ENCODE measurements at regions not wholly inside any gene's neighbourhood (a gene's known extent, or its start where the extent isn't known, plus 50 kb on each side); places are given as distances from the start of the nearest gene placed in this dataset.

DNA sequence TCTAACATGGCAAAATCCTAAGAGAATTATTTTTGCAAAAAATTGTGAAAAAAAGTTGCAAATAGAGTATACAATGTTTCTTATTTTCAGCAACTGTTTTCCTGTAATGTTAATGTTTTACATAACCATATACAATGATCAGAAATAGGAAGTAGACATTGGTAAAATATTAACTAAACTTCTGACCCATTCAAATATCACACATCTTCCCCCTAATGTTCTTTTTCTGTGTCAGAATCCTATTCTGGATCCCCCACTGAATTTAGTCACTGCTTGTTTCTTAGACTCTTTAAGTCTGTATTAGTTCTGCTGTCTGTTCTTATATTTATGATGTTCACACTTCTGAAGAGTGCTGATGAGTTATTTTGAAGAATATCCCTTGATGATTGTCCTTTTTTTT is 62.0 kb downstream of the HFE start:
- no peak for DNase-seq (ENCODE audit: low read depth in 2 of 2)

DNA sequence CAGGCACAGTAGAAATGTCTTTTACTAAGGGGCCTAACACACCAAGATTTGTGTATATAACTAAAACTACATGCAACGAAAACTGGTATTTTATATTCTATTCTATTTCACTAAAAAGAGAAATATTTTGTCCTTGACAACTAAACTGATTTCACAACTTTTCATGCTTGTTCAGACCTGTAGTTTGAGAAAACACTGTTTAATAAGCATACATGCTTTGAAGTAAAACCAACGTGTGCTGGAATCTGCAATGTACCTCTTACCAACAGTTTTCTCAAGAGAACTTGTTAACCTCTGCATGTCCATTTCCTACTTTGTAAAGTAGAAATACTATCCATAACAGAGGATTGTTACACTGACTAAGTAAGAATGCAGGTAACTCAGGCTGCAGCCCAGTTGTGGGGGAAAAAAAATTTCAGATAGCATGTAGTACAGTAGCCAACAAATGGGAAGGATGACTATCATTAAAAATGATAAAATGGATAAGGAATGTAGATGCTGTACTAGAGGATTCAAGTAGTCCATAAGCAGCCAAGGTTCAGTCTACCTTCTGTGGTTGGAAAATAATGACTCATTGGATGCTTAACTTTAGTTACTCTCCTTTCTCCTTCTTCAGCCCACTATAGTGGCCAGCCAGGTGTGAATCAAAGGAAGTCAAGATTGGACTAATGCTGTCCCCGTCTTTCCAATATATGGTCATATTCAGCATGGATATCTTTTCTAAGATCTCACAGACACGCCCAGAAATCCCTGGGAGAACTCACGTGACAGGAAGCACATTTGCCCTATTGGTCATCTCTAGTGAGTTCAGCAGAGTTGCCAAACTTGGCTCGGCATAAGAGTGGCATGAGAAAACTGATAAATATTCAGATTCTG is 65.2 kb downstream of the HFE start:
- DNase-seq (ENCODE audit: low read depth in 2 of 2) = no peak

DNA sequence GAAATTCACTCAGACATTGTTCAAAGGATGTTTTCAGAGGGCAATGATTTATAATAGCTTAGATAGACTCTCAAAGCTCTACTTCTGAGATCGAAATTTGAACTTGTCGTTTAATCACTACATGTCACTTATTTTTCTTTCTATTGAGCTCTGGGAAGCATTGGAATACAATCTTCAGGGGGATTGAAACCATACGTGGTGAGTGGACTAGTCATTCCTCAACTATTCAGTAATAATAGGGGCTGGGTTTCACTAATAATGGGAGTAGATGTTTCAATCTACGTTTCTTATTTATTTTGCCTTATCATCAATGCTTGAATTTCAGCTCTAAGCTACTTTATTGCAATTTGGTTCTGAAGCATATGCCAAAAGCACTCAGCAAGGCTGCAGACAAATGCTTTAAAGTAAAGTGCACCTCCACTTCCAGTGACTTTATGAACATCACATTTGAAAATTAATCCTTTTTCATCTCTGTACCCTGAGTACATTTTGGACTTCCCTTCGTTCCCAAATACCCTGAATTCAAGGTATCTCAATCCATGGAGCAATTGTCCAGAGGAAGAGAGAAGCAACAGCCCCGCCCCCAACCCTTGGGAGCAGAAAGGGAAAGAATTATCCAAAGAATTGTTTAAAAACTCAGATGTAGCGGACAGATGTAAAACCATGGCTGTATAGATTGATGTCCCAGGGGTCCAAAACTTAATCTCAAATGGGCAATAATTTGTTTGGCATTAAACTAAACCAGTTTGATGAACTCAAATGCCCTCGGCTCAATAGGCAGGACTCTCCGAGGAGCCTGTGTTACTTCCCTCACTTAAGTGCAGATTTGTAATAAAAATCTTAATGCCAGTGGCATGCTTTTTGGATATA is 68.1 kb downstream of the HFE start:
- no peak for DNase-seq (ENCODE audit: low read depth in 2 of 2)

DNA sequence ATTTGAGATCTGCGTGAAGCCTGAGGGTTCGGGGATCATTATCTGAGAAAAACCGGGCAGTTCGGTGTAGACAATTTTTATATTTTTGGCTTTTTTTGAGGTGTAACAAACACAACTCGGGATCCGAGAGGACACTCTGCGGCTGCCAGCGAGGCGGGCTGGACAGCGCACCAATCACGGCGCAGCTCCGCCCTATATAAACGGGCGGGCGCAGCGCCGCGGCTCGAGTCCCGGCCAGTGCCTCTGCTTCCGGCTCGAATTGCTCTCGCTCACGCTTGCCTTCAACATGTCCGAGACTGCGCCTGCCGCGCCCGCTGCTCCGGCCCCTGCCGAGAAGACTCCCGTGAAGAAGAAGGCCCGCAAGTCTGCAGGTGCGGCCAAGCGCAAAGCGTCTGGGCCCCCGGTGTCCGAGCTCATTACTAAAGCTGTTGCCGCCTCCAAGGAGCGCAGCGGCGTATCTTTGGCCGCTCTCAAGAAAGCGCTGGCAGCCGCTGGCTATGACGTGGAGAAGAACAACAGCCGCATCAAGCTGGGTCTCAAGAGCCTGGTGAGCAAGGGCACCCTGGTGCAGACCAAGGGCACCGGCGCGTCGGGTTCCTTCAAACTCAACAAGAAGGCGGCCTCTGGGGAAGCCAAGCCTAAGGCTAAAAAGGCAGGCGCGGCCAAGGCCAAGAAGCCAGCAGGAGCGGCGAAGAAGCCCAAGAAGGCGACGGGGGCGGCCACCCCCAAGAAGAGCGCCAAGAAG is 69.0 kb downstream of the HFE start:
- peak; percentile 56 to 76 for DNase-seq (ENCODE audit: low read depth in 2 of 2)

DNA sequence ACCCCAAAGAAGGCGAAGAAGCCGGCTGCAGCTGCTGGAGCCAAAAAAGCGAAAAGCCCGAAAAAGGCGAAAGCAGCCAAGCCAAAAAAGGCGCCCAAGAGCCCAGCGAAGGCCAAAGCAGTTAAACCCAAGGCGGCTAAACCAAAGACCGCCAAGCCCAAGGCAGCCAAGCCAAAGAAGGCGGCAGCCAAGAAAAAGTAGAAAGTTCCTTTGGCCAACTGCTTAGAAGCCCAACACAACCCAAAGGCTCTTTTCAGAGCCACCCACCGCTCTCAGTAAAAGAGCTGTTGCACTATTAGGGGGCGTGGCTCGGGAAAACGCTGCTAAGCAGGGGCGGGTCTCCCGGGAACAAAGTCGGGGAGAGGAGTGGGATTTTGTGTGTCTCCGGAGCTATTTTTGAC is 69.6 kb downstream of the HFE start:
- no peak for DNase-seq (ENCODE audit: low read depth in 2 of 2)

DNA sequence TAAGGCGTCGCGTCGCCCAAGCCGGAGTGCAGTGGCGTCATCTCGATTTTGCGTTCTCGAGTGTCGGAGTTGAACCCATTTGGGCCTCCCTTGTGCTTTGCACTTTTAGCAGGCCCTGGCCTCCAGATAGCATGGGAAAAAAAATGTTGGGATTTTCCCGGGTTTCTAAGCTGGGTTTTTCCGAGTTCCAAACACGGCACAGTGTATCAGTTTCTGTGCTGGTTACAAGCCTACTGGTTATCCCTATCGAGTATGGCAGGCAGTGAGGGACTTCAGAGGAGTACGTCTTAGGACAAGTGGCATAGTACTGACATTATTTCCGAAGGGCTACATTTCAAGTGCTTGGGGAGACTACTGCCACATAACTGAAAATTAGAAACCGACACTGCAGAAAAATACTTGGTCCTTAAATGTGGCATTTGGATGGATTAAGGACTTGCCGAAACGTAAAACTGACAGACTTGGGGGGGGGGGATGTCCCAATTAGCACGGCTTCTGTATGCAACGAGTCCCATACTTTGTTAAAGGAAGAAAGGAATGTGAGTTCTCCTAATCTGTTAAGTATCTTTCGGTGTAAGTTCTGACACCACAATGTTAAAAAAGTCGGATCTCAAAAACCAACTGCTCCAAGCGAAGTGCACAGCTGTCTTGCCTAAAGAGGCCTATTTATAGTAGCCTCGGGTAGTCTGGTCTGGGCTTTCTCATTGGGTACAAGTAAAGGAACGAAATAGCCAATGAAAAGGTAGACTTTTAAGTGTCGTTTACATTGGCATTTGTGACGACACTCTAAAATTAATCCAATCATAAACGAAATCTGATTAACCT is 70.2 kb downstream of the HFE start:
- DNase-seq (ENCODE audit: low read depth in 2 of 2) = peak; percentile 28 to 30

DNA sequence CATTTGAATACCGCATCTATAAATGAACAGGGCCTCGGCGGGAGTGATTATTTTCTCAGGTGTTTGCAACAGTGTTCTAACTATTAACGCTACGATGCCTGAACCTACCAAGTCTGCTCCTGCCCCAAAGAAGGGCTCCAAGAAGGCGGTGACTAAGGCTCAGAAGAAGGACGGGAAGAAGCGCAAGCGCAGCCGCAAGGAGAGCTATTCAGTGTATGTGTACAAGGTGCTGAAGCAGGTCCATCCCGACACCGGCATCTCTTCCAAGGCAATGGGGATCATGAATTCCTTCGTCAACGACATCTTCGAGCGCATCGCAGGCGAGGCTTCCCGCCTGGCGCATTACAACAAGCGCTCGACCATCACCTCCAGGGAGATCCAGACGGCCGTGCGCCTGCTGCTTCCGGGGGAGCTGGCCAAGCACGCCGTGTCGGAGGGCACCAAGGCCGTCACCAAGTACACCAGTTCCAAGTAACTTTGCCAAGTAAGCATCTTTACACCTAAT is 70.9 kb downstream of the HFE start:
- DNase-seq (ENCODE audit: low read depth in 2 of 2) = peak; percentile 63 to 86

DNA sequence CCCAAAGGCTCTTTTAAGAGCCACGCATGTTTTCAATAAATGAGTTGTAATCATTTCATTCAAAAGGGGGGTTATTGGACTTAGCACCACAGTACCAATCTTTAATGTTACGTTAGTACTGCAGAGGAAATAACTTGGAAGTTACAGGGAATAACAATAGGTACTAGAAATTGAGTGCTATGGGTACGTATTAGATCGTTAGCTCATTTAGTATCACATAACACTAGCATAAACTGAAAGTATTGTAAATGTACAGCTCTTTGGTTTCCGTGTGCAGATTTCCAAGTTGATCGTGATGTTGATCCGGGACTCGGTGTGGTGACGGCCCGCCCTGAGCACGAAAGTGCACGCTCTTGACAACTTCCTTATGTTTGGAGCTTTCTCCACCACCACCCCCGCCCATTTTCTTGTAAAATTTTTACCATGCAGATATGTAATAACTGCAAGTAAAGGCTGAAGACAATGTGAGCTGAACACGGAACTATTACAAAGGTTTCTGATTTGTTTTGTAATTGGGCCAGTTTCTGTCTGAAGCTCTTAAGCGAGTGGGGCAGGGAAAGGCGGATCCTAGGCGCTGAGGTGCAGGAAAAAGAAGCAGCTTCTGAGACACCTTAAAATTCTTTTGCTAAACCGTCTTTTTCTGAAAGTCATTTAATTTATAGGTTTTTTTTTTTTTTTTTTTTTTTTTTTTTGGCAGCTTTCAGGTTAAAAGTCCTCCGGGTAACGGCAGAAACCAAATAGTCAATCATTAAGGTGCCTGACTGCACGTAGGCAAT is 71.5 kb downstream of the HFE start:
- DNase-seq (ENCODE audit: low read depth in 2 of 2) = peak in 1 of 2 donors; percentile 33

DNA sequence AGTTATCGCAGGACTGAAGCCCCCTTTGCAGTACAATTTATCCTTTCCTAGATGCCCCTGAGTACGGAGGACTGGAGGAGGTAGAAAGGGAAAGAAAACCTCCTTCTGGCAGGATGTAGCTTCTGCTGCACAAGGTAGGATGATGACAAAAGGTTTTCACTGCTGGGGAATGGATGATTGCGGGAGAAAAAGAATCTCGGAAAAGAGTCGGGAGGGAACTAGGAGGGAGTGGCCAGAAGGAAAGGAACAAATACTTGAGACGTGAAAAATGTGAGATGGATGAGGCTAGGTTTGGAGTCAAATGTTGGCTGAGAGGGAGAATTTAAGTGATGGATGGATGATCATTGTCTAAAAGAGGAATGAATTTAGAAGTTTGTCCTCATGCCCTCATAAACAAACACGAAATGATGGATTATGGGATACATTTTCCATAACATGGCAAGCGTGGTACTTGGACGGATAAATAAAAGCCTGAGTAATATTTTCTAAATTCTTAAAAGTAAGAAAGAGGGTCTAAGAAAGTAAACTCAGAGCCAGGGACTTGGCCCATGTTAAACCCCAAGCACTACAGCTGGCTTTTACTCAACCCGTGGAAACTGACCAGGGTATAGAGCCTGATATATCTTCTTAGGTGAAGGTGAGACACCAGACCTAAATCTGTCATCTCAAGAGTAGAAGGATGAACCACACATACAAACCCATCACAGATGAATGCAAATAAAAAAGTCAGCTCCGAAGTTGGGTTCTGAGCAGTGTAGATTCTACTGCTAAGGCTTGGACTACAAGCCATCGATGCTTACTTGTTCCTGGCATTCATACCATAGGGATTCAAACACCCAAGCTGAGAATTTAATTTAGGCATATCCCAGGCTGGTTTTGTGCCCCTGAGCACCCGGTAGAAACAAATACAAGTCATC is 72.4 kb downstream of the HFE start:
- DNase-seq (ENCODE audit: low read depth in 2 of 2) = no peak

DNA sequence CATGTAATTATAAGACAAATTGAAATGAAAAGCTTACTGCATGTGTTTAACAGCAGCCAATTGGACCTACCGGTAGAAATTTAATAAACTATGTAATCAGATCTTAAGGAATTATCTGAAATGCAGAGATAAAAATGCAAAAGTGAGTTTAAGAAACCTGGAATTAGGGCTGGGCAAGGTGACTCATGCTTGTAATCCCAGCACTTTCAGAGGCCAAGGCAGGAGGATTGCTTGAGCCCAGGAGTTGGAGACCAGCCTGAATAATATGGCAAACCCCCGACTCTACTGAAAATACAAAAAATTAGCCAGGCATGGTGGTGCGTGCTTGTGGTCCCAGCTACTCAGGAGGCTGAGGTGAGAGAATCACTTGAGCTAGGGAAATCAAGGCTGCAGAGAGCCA is 74.1 kb downstream of the HFE start:
- no peak for DNase-seq (ENCODE audit: low read depth in 2 of 2)

DNA sequence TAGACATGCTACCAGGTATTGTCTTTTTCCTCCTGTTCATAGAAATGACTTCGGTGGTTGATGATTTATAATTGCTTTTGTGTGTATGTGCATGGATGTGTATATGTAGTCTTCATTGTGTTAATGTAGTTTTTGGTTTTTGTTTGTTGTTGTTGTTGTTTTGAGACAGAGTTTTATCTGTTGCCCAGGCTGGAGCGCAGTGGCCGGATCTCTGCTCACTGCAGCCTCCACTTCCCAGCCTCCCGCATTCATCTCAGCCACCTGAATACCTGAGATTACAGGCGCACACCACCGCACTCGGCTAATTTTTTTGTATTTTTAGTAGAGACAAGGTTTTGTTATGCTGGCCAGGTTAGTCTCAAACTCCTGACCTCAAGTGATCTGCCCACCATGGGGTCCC is 75.2 kb downstream of the HFE start:
- DNase-seq (ENCODE audit: low read depth in 2 of 2) = no peak

DNA sequence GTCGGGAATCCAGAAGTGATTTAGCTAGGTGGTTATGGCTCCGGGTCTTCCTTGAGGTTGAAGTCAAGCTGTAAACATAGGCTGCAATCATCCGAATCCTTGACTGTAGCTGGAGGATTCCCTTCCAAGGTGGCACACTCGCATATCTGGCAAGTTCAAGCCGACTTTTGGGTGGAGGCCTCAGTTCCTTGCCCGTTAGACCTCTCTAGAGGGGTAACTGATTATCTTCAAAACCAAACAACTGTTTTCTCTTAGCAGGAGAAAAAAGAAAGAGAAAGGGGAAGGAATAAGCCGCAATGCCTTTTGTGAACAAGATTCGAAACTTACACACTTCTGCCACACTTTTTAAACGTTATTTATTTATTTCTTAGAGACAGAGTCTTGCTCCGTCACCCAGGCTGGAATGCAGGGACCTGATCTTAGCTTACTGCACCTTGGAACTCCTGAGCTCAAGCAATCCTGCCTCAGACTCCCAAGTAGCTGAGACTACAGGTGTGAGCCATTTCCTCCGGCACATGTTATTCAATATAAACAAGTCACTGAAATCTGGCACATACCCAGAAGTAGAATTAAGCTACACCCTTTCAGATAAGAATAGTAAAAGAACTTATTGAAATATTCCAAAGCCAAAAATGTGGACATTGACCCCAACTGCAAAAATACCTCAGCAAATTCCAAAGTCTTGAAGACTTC is 76.3 kb downstream of the HFE start:
- no peak for DNase-seq (ENCODE audit: low read depth in 2 of 2)

DNA sequence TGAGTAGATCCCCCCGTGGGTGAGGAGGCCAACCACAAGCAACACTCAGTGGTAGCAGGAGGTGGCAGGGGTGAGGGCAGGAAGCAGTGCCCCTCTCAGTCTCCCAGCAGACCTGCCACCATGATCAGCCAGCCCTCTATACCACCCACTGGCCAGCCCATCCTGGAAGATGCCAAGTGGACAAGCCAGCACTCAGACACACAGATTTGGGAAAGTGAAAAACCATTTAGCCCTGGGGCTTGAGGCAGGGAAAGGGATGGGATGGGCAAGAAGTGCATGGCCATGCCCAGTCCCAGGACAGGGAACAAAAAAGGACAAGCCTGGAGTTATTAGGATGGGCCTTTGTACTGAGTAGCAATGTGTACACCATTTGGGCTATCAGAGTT is 76.9 kb downstream of the HFE start:
- no peak for DNase-seq (ENCODE audit: low read depth in 2 of 2)

DNA sequence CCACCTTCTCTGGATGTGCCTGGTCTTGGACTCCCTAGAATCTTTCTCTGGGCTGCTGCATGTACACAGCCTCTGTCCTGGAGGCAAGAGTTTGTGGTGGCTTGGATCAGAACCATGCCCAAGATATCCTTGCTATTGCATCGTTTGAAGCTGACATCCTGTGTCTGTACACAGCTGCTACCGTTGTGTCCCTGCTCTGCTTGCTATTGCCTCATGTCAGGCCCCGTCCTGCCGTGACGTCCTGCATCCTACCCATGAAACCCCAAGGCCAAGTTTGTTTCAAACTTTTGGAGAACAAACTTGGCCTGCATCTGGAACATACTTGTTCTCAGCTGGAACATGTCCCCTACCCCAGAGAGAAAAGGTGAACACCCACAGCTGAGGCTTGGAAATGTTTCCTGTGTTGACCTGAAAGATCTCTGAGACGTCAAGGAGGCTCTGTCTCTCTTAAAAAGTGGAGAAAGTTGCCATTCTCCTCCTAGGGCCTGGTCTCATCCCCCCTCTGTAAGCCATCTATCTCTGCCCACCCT is 78.1 kb downstream of the HFE start:
- DNase-seq (ENCODE audit: low read depth in 2 of 2) = no peak

DNA sequence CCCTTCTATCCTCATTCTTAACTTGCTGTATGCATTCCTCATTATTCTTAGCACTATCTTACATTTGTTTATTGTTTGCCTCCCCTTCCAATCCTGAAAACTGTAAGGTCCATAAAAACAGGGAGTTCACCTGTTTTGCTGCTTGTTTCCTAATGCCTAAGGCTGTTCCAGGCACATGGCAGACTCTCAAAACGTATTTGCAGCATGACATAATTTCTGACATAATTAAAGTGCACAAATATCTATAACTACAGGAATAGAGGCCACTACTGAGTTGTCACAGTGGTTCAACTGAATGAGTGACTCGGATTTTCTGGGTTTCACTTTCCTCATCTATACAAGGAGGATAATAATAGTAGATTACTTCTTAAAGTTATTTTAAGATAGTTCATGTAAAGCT is 83.0 kb downstream of the HFE start:
- DNase-seq (ENCODE audit: low read depth in 2 of 2) = no peak

DNA sequence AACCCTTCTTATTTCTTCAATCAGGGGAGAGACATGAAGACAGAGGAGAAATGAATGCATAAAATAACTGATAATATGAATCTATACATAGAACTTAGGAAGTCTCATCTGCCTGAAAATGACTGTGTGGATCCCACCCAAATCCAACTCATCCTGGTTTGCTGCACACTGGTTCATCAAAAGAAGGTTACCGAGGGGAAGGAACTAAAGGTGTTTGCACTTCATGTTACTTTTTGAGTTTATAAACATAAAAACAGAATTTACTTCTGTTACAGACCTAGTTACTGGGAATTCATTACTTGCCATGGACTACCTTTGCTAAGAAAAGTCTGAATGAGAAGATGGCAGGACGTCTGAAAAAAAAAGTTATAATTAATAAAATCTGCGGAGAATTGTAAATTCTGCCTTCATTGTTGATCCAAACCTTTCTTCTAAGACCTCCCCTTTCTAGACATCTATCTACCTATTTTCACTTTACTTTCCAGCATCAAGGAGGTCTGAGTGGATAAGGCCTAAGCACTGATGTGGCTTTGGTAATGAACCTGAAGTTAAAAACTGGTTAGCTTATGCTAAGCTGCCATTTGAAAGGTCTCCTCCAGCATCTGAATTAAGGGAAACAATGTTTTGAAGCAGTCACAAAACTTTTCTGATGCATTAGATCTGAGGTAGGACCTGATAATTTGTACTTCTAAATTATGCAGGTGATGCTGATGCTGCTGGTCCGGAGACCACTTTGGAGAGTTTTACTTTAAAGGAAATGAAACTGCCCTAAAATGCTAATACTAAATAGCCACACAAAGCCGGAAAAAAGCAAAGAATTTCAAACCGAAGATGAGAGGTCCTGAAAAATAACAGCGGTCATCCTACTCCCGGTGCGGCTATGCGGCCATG is 84.0 kb downstream of the HFE start:
- no peak for DNase-seq (ENCODE audit: low read depth in 2 of 2)

DNA sequence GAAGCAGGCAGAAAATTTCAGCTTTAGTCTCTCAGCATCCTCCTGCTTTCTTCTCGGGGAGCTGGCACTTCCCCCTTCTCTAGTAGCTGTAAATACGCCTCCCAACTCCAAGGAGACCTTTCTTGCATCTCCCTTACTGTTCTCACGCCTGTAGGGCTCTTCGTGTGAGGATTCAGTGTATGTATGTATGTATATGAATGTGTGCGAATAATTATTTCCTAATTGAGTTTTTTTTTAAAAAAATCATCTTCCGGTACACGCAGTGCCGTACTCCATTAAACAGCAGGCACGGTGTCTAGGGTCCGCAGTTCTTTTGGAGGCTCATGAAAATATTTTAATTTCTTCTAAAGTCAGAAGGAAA is 85.4 kb downstream of the HFE start:
- DNase-seq (ENCODE audit: low read depth in 2 of 2) = no peak

DNA sequence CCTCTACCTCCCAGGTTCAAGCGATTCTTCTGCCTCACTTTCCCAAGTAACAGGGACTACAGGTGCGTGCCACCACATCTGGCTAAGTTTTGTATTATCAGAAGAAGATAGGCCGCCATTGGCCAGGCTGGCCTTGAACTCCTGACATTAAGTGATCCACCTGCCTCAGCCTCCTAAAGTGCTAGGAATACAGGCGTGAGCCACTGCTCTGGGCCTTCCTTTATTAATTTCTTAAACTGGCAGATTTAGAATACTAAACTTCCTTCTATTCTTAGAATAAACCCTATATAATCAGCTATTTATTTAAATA is 86.6 kb downstream of the HFE start:
- no peak for DNase-seq (ENCODE audit: low read depth in 2 of 2)
